KMS-11 (cell line): ENCODE measurements at regions not wholly inside any gene's neighbourhood (a gene's known extent, or its start where the extent isn't known, plus 50 kb on each side); places are given as distances from the start of the nearest gene placed in this dataset.

Experiments
- H2AFZ ChIP-seq: fragments of 200-600 bp; sonication (generic); 2 replicates; pipeline ENCODE4 v1.6.1; 2016; ENCODE audit warnings: antibody characterized with exemption, mixed run types, low read depth
- H3K27ac ChIP-seq: fragments of 200-600 bp; sonication (generic); 2 replicates; pipeline ENCODE4 v1.6.1; 2016; ENCODE audit warnings: mild to moderate bottlenecking, mixed run types
- H3K27me3 ChIP-seq: fragments of 200-600 bp; sonication (generic); 2 replicates; pipeline ENCODE4 v1.6.1; 2017; ENCODE audit warnings: mild to moderate bottlenecking, low read depth, mixed run types, moderate library complexity; ENCODE audit not compliant: insufficient read depth
- H3K36me3 ChIP-seq: fragments of 200-600 bp; sonication (generic); 2 replicates; pipeline ENCODE4 v1.6.1; 2017; ENCODE audit warnings: mild to moderate bottlenecking, mixed run types; ENCODE audit not compliant: insufficient read depth
- H3K4me1 ChIP-seq: fragments of 200-600 bp; sonication (generic); 2 replicates; pipeline ENCODE4 v1.6.1; 2016; ENCODE audit warnings: mild to moderate bottlenecking, low read depth, mixed run types; ENCODE audit not compliant: poor library complexity, severe bottlenecking
- H3K4me2 ChIP-seq: fragments of 200-600 bp; sonication (generic); 2 replicates; pipeline ENCODE4 v1.7.0; 2016; ENCODE audit warnings: mild to moderate bottlenecking, mixed run types
- H3K4me3 ChIP-seq: fragments of 200-600 bp; sonication (generic); IDR thresholded peaks from 2 replicates; pipeline ENCODE4 v1.6.1; 2017; ENCODE audit warnings: low read depth, low read length, mixed read lengths; ENCODE audit not compliant: insufficient read depth
- H3K79me2 ChIP-seq: fragments of 200-600 bp; sonication (generic); 2 replicates; pipeline ENCODE4 v1.6.1; 2016; ENCODE audit warnings: low read depth, mixed run types; ENCODE audit not compliant: insufficient read depth
- H3K9ac ChIP-seq: fragments of 200-600 bp; sonication (generic); 2 replicates; pipeline ENCODE4 v1.6.1; 2016; ENCODE audit warnings: mild to moderate bottlenecking, mixed run types
- H4K20me1 ChIP-seq: fragments of 200-600 bp; sonication (generic); 2 replicates; pipeline ENCODE4 v1.6.1; 2016; ENCODE audit warnings: mild to moderate bottlenecking, mixed run types; ENCODE audit not compliant: insufficient read depth
- CTCF ChIP-seq: fragments of 200-600 bp; sonication (generic); conservative IDR thresholded peaks from 2 replicates; pipeline ENCODE4 v1.6.1; 2017; ENCODE audit warnings: low read depth, mild to moderate bottlenecking, antibody characterized with exemption, low read length, moderate library complexity, mixed read lengths

DNA sequence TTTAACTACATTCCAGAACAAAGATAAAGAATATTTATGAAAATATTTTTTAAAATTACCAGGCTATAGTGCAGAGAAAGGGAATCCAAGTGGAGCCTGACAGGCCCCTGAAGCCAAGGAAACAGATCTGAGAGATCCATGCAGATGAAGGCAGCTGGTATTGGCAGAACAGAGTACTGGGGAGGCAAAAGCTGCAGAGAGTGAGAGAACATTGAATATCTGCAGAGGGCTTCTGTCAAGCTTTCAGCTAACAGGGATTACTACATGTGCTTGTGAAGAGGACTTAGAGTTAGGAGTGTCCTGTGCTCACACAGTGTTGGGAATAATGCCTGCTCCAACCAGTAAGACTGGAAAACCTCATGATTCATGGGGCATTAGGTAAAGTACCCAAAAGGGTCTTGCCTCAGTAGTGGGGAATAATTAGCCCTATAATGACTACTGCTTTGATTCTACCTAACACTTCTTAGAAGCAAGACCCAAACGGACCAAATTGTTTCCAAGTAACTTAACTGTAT lies 657.2 kb downstream of the DHX35 start:
- H3K9ac ChIP-seq: no peak overlapping the region
- H3K27ac ChIP-seq: no peak overlapping the region
- no peak overlapping the region for H3K4me3 ChIP-seq
- H3K27me3 ChIP-seq: no peaks in the 10 kb centered on the region
- no peak overlapping the region for H3K4me2 ChIP-seq
- H3K79me2 ChIP-seq: no peaks in the 10 kb centered on the region
- no peaks in the 10 kb centered on the region for H3K36me3 ChIP-seq
- H4K20me1 ChIP-seq: no peaks in the 10 kb centered on the region
- TF ChIP-seq CTCF: no peak
- H2AFZ ChIP-seq: no peak overlapping the region
- no peaks in the 10 kb centered on the region for H3K4me1 ChIP-seq

DNA sequence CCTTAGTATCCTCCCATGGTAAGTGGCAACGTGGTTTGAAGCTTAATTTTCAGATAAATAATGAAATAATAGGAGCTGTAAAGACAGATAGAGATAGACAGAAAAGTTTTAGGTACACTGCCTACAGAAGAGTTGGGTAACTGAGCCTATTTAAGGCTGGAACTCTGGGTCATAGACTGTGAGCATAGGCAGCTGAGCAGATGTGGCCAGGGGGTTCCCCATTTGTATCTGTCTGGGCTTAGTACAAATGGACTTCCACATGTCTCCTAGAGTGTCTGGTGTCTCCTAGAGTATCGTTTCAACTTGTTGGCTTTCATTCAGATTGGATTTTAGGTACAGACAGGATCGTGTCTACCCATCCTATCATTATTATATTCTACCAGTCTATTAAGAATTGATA lies 649.8 kb downstream of the DHX35 start:
- H3K4me2 ChIP-seq: no peak overlapping the region
- no peaks in the 10 kb centered on the region for H3K36me3 ChIP-seq
- H3K4me3 ChIP-seq: no peak overlapping the region
- H3K9ac ChIP-seq: no peak overlapping the region
- no peaks in the 10 kb centered on the region for H3K79me2 ChIP-seq
- H4K20me1 ChIP-seq: no peaks in the 10 kb centered on the region
- no peak for TF ChIP-seq CTCF
- H3K27me3 ChIP-seq: no peaks in the 10 kb centered on the region
- no peak overlapping the region for H2AFZ ChIP-seq
- H3K27ac ChIP-seq: no peak overlapping the region
- H3K4me1 ChIP-seq: no peaks in the 10 kb centered on the region

- Histone ChIP-seq H3K4me3 (no peak overlapping the region), H3K27me3 (no peaks in the 10 kb centered on the region), H3K4me2 (no peak overlapping the region), H2AFZ (no peak overlapping the region), H3K27ac (no peak overlapping the region), H4K20me1 (no peaks in the 10 kb centered on the region), H3K4me1 (no peaks in the 10 kb centered on the region), H3K79me2 (no peaks in the 10 kb centered on the region), H3K9ac (no peak overlapping the region), H3K36me3 (no peaks in the 10 kb centered on the region)
- no peak for TF ChIP-seq CTCF
These were observed 645.0 kb downstream of the DHX35 start for GRCh38 chr20:39607141-39607540.

GRCh38 chr20:39605908-39606307 lies 643.8 kb downstream of the DHX35 start:
- Histone ChIP-seq H3K27ac (no peak overlapping the region), H3K9ac (no peak overlapping the region), H3K79me2 (no peaks in the 10 kb centered on the region), H3K4me1 (no peaks in the 10 kb centered on the region), H3K4me2 (no peak overlapping the region), H3K36me3 (no peaks in the 10 kb centered on the region), H3K4me3 (no peak overlapping the region), H4K20me1 (no peaks in the 10 kb centered on the region), H2AFZ (no peak overlapping the region), H3K27me3 (no peaks in the 10 kb centered on the region)
- TF ChIP-seq CTCF: no peak
